Upper lobe of left lung (tissue), 4 donors: ENCODE measurements at regions not wholly inside any gene's neighbourhood (a gene's known extent, or its start where the extent isn't known, plus 50 kb on each side); places are given as distances from the start of the nearest gene placed in this dataset.

Experiments used
- POLR2A ChIP-seq, 4 donors: fragments of 450-650 bp; IDR thresholded peaks; one replicate each; pipeline ENCODE4 v1.5.1; 2016 to 2017; ENCODE audit warnings: antibody characterized with exemption in 4 of 4, mild to moderate bottlenecking in 2 of 4
- POLR2AphosphoS5 ChIP-seq, 2 donors: sonication (generic); formaldehyde crosslinking; IDR thresholded peaks; one replicate each; pipeline ENCODE4 v1.5.1; 2017; ENCODE audit warnings: antibody characterized with exemption in 2 of 2
- TF ChIP-seq, protein P1 (sequence below), 6 experiments: fragments of 450-650 bp in 4 of 6; fragments of 200-600 bp in 2 of 6; sonication (generic) in 2 of 6; IDR thresholded peaks; one replicate each; pipeline ENCODE4 v1.5.1; 2016 to 2019; ENCODE audit warnings: antibody characterized with exemption in 6 of 6

DNA sequence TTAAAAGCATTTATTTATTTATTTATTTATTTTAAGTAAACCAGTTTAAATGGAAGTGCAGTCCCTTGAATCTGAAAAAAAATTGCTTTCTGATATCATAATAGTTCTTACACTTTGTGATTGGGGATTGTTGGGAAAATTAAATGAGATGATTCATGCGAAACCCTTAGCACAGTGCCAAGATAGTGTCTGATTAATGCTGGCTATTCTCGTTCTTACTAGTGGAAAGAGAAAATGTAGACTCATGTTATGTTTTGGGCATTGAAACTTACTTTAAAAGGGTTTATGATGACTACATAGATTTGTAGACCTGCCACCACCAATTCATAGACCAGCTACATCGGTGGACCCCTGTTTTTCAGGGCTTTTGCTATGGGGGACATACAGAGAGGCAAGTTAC, 229.2 kb upstream of the ZFP64 start:
- TF ChIP-seq, protein P1, sequence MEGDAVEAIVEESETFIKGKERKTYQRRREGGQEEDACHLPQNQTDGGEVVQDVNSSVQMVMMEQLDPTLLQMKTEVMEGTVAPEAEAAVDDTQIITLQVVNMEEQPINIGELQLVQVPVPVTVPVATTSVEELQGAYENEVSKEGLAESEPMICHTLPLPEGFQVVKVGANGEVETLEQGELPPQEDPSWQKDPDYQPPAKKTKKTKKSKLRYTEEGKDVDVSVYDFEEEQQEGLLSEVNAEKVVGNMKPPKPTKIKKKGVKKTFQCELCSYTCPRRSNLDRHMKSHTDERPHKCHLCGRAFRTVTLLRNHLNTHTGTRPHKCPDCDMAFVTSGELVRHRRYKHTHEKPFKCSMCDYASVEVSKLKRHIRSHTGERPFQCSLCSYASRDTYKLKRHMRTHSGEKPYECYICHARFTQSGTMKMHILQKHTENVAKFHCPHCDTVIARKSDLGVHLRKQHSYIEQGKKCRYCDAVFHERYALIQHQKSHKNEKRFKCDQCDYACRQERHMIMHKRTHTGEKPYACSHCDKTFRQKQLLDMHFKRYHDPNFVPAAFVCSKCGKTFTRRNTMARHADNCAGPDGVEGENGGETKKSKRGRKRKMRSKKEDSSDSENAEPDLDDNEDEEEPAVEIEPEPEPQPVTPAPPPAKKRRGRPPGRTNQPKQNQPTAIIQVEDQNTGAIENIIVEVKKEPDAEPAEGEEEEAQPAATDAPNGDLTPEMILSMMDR (IDR thresholded peaks at IDR 0.05), result no peak
- TF ChIP-seq POLR2A (IDR thresholded peaks at IDR 0.05) (no peak), POLR2AphosphoS5 (IDR thresholded peaks at IDR 0.05) (no peak)
